HL-60 (cell line): ENCODE measurements at regions not wholly inside any gene's neighbourhood (a gene's known extent, or its start where the extent isn't known, plus 50 kb on each side); places are given as distances from the start of the nearest gene placed in this dataset.

Source experiments
- GABPA ChIP-seq: IDR thresholded peaks from 2 replicates; pipeline ENCODE4 v1.6.1; 2012; ENCODE audit warnings: low read depth
- TF ChIP-seq, protein P1 (sequence below): IDR thresholded peaks from one replicate; pipeline ENCODE4 v1.5.1; 2011; ENCODE audit warnings: low read length, control low read depth, inconsistent platforms; ENCODE audit not compliant: insufficient read depth
- TF ChIP-seq, protein P2 (sequence below): IDR thresholded peaks from 2 replicates; pipeline ENCODE4 v1.6.1; 2012; ENCODE audit warnings: low read depth; ENCODE audit not compliant: insufficient replicate concordance

- TF ChIP-seq GABPA = no peak
- TF ChIP-seq, protein P1, sequence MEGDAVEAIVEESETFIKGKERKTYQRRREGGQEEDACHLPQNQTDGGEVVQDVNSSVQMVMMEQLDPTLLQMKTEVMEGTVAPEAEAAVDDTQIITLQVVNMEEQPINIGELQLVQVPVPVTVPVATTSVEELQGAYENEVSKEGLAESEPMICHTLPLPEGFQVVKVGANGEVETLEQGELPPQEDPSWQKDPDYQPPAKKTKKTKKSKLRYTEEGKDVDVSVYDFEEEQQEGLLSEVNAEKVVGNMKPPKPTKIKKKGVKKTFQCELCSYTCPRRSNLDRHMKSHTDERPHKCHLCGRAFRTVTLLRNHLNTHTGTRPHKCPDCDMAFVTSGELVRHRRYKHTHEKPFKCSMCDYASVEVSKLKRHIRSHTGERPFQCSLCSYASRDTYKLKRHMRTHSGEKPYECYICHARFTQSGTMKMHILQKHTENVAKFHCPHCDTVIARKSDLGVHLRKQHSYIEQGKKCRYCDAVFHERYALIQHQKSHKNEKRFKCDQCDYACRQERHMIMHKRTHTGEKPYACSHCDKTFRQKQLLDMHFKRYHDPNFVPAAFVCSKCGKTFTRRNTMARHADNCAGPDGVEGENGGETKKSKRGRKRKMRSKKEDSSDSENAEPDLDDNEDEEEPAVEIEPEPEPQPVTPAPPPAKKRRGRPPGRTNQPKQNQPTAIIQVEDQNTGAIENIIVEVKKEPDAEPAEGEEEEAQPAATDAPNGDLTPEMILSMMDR = no peak
- TF ChIP-seq, protein P2, sequence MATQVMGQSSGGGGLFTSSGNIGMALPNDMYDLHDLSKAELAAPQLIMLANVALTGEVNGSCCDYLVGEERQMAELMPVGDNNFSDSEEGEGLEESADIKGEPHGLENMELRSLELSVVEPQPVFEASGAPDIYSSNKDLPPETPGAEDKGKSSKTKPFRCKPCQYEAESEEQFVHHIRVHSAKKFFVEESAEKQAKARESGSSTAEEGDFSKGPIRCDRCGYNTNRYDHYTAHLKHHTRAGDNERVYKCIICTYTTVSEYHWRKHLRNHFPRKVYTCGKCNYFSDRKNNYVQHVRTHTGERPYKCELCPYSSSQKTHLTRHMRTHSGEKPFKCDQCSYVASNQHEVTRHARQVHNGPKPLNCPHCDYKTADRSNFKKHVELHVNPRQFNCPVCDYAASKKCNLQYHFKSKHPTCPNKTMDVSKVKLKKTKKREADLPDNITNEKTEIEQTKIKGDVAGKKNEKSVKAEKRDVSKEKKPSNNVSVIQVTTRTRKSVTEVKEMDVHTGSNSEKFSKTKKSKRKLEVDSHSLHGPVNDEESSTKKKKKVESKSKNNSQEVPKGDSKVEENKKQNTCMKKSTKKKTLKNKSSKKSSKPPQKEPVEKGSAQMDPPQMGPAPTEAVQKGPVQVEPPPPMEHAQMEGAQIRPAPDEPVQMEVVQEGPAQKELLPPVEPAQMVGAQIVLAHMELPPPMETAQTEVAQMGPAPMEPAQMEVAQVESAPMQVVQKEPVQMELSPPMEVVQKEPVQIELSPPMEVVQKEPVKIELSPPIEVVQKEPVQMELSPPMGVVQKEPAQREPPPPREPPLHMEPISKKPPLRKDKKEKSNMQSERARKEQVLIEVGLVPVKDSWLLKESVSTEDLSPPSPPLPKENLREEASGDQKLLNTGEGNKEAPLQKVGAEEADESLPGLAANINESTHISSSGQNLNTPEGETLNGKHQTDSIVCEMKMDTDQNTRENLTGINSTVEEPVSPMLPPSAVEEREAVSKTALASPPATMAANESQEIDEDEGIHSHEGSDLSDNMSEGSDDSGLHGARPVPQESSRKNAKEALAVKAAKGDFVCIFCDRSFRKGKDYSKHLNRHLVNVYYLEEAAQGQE = no peak
Measured at GRCh38 chr5:155258161-155258560, 244.6 kb downstream of the KIF4B start.
